Progenitor cell of endocrine pancreas (in vitro differentiated cells): ENCODE measurements at regions not wholly inside any gene's neighbourhood (a gene's known extent, or its start where the extent isn't known, plus 50 kb on each side); places are given as distances from the start of the nearest gene placed in this dataset.

Experiments
- DNase-seq: peaks from one replicate; pipeline ENCODE4 v3.0.0; 2021; ENCODE audit warnings: low spot score; ENCODE audit not compliant: unreplicated experiment
- H3K27ac Mint-ChIP-seq: 2 replicates; pipeline ENCODE4 v1.8.0; 2021; ENCODE audit warnings: mild to moderate bottlenecking, moderate library complexity, mixed read lengths
- H3K27me3 Mint-ChIP-seq: 2 replicates; pipeline ENCODE4 v1.8.0; 2021; ENCODE audit warnings: mixed read lengths
- H3K36me3 Mint-ChIP-seq: 2 replicates; pipeline ENCODE4 v1.8.0; 2022; ENCODE audit warnings: mixed read lengths; ENCODE audit not compliant: insufficient read depth
- H3K4me1 Mint-ChIP-seq: 2 replicates; pipeline ENCODE4 v1.8.0; 2021; ENCODE audit warnings: low read depth, mixed read lengths
- H3K4me3 Mint-ChIP-seq: 2 replicates; pipeline ENCODE4 v1.8.0; 2021; ENCODE audit warnings: low read depth, mild to moderate bottlenecking, moderate library complexity, mixed read lengths
- H3K9me3 Mint-ChIP-seq: 2 replicates; pipeline ENCODE4 v1.8.0; 2021; ENCODE audit warnings: low read depth, mixed read lengths
- CTCF ChIP-seq: fragments of 200-600 bp; sonication (generic); IDR thresholded peaks from one replicate; pipeline ENCODE4 v1.5.0; 2021; ENCODE audit warnings: antibody characterized with exemption, mild to moderate bottlenecking; ENCODE audit not compliant: unreplicated experiment

- Mint-ChIP-seq H3K27me3 (no peaks in the 10 kb centered on the region), H3K27ac (no peak overlapping the region), H3K36me3 (no peaks in the 10 kb centered on the region), H3K9me3 (peaks cover 9% of the 10 kb centered on the region), H3K4me1 (peaks cover 1% of the 10 kb centered on the region), H3K4me3 (no peak overlapping the region)
- no peak for DNase-seq
- TF ChIP-seq CTCF, result no peak
Measured at GRCh38 chr11:91174734-91175133, 951.9 kb upstream of the CHORDC1 start.

GRCh38 chr11:91174193-91174592 lies 951.3 kb upstream of the CHORDC1 start:
- Mint-ChIP-seq H3K4me3 (no peak overlapping the region), H3K36me3 (no peaks in the 10 kb centered on the region), H3K27ac (no peak overlapping the region), H3K9me3 (peaks cover 9% of the 10 kb centered on the region), H3K27me3 (no peaks in the 10 kb centered on the region), H3K4me1 (peaks cover 1% of the 10 kb centered on the region)
- TF ChIP-seq CTCF, result no peak
- DNase-seq, result no peak

DNA sequence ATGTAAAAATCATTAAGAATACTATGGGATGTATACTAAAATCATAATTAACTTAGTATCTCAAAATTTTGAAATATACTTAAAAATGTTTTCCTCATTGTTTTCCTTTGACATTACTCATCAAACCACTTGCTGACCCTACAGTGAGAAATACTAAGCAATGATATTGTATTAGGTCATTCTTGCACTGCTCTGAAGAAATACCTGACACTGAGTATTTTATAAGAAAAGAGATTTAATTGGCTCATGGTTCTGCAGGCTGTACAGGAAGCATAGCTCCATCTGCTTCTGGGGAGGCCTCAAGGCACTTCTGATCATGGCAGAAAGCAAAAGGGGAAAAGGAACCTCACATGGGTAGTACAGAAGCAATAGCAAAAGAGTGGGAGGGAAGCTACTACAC lies 950.9 kb upstream of the CHORDC1 start:
- Mint-ChIP-seq H3K9me3 (peaks cover 9% of the 10 kb centered on the region), H3K4me1 (peaks cover 1% of the 10 kb centered on the region), H3K36me3 (no peaks in the 10 kb centered on the region), H3K4me3 (no peak overlapping the region), H3K27me3 (no peaks in the 10 kb centered on the region), H3K27ac (no peak overlapping the region)
- DNase-seq, result no peak
- no peak for TF ChIP-seq CTCF

DNA sequence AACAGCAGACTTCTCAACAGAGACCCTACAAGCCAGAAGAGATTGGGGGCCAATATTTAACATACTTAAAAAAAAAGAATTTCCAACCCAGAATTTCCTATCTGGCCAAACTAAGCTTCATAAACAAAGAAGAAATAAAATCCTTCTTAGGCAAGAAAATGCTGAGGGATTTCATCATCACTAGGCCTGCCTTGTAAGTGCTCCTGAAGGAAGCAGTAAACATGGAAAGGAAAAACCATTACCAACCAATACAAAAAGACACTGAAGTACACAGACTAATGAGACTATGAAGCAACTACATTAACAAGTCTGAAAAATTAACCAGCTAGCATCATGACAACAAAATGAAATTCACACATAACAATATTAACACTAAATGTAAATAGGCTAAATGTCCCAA lies 947.9 kb upstream of the CHORDC1 start:
- H3K9me3 Mint-ChIP-seq, result peaks cover 9% of the 10 kb centered on the region

DNA sequence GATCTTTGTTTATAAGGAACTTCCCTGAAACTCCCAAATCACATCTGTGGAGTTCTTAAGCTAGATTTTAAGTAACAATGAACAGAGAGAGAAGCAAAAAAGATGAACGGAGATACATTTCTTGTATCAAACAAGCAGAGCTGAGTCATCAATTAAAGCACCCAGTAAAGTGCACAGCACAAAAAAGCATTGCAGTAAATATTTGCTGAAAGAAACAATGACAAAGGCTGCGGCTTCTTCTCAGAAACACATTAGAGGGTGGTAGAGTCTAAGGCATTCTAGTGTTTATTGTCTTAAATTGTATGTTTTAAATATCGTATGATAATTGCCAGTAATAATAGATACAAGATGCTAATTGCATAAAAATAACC lies 941.6 kb upstream of the CHORDC1 start:
- DNase-seq, result no peak
- Mint-ChIP-seq H3K36me3 (no peaks in the 10 kb centered on the region), H3K4me1 (peaks cover 13% of the 10 kb centered on the region), H3K4me3 (no peak overlapping the region), H3K9me3 (no peaks in the 10 kb centered on the region), H3K27ac (no peak overlapping the region), H3K27me3 (no peaks in the 10 kb centered on the region)
- no peak for TF ChIP-seq CTCF

More for the DNA sequence above, 947.9 kb upstream of the CHORDC1 start:
- no peak for DNase-seq
- peaks cover 1% of the 10 kb centered on the region for H3K4me1 Mint-ChIP-seq
- H3K36me3 Mint-ChIP-seq, result no peaks in the 10 kb centered on the region
- TF ChIP-seq CTCF, result no peak
- no peak overlapping the region for H3K27ac Mint-ChIP-seq
- no peak overlapping the region for H3K4me3 Mint-ChIP-seq
- no peaks in the 10 kb centered on the region for H3K27me3 Mint-ChIP-seq
